Mesothelial cell of epicardium (in vitro differentiated cells): ENCODE measurements at regions not wholly inside any gene's neighbourhood (a gene's known extent, or its start where the extent isn't known, plus 50 kb on each side); places are given as distances from the start of the nearest gene placed in this dataset.

ENCODE experiments used
- DNase-seq, 2 experiments: peaks; one replicate each; pipeline ENCODE4 v3.0.0; 2021; ENCODE audit warnings: low spot score in 2 of 2; ENCODE audit not compliant: unreplicated experiment in 2 of 2
- H3K27ac Mint-ChIP-seq: 2 replicates; pipeline ENCODE4 v1.8.0; 2021; ENCODE audit warnings: mixed read lengths
- H3K27me3 Mint-ChIP-seq: 2 replicates; pipeline ENCODE4 v1.8.0; 2021; ENCODE audit warnings: low read depth, mixed read lengths
- H3K36me3 Mint-ChIP-seq: 2 replicates; pipeline ENCODE4 v1.8.0; 2021; ENCODE audit warnings: mixed read lengths
- H3K4me1 Mint-ChIP-seq: 2 replicates; pipeline ENCODE4 v1.8.0; 2021; ENCODE audit warnings: mixed read lengths
- H3K4me3 Mint-ChIP-seq: 2 replicates; pipeline ENCODE4 v1.8.0; 2021; ENCODE audit warnings: mild to moderate bottlenecking, moderate library complexity, mixed read lengths
- H3K9me3 Mint-ChIP-seq: 2 replicates; pipeline ENCODE4 v1.8.0; 2021; ENCODE audit warnings: mixed read lengths
- CTCF ChIP-seq: fragments of 200-600 bp; sonication (generic); IDR thresholded peaks from one replicate; pipeline ENCODE4 v1.5.0; 2021; ENCODE audit warnings: antibody characterized with exemption; ENCODE audit not compliant: unreplicated experiment

GRCh38 chr9:95592931-95593330, 76.2 kb upstream of the PTCH1 start:
- H3K4me1 Mint-ChIP-seq, result no peaks in the 10 kb centered on the region
- H3K27ac Mint-ChIP-seq, result no peak overlapping the region
- no peak for TF ChIP-seq CTCF
- no peak overlapping the region for H3K4me3 Mint-ChIP-seq
- H3K27me3 Mint-ChIP-seq, result peaks cover 26% of the 10 kb centered on the region
- no peaks in the 10 kb centered on the region for H3K36me3 Mint-ChIP-seq
- DNase-seq, result no peak
- H3K9me3 Mint-ChIP-seq, result no peaks in the 10 kb centered on the region

- peaks cover 59% of the 10 kb centered on the region for H3K27me3 Mint-ChIP-seq
- no peak for TF ChIP-seq CTCF
- no peak overlapping the region for H3K27ac Mint-ChIP-seq
- H3K4me1 Mint-ChIP-seq, result peaks cover 7% of the 10 kb centered on the region
- DNase-seq, result no peak
- H3K9me3 Mint-ChIP-seq, result no peaks in the 10 kb centered on the region
- no peak overlapping the region for H3K4me3 Mint-ChIP-seq
- H3K36me3 Mint-ChIP-seq, result no peaks in the 10 kb centered on the region
Observed at GRCh38 chr9:95588724-95589588, 72.2 kb upstream of the PTCH1 start.

- no peaks in the 10 kb centered on the region for H3K36me3 Mint-ChIP-seq
- no peaks in the 10 kb centered on the region for H3K9me3 Mint-ChIP-seq
- peaks cover 9% of the 10 kb centered on the region for H3K4me1 Mint-ChIP-seq
- no peak overlapping the region for H3K27ac Mint-ChIP-seq
- no peak for TF ChIP-seq CTCF
- peaks cover 70% of the 10 kb centered on the region for H3K27me3 Mint-ChIP-seq
- DNase-seq, result no peak
- H3K4me3 Mint-ChIP-seq, result no peak overlapping the region
Observed at GRCh38 chr9:95587021-95587964, 70.5 kb upstream of the PTCH1 start.

GRCh38 chr9:95586326-95586725, 69.6 kb upstream of the PTCH1 start:
- H3K36me3 Mint-ChIP-seq, result no peaks in the 10 kb centered on the region
- peaks cover 69% of the 10 kb centered on the region for H3K27me3 Mint-ChIP-seq

GRCh38 chr9:95585824-95586223, 69.1 kb upstream of the PTCH1 start:
- no peak overlapping the region for H3K4me3 Mint-ChIP-seq
- DNase-seq, result no peak
- H3K36me3 Mint-ChIP-seq, result no peaks in the 10 kb centered on the region
- H3K27me3 Mint-ChIP-seq, result peaks cover 66% of the 10 kb centered on the region
- H3K9me3 Mint-ChIP-seq, result no peaks in the 10 kb centered on the region
- H3K4me1 Mint-ChIP-seq, result peaks cover 22% of the 10 kb centered on the region
- TF ChIP-seq CTCF, result no peak
- H3K27ac Mint-ChIP-seq, result no peak overlapping the region

More at GRCh38 chr9:95586326-95586725, 69.6 kb upstream of the PTCH1 start:
- peaks cover 17% of the 10 kb centered on the region for H3K4me1 Mint-ChIP-seq
- no peak for DNase-seq
- no peak overlapping the region for H3K27ac Mint-ChIP-seq
- H3K9me3 Mint-ChIP-seq, result no peaks in the 10 kb centered on the region
- TF ChIP-seq CTCF, result no peak
- H3K4me3 Mint-ChIP-seq, result no peak overlapping the region
